ENCODE measurements at regions not wholly inside any gene's neighbourhood (a gene's known extent, or its start where the extent isn't known, plus 50 kb on each side); places are given as distances from the start of the nearest gene placed in this dataset.

DNA sequence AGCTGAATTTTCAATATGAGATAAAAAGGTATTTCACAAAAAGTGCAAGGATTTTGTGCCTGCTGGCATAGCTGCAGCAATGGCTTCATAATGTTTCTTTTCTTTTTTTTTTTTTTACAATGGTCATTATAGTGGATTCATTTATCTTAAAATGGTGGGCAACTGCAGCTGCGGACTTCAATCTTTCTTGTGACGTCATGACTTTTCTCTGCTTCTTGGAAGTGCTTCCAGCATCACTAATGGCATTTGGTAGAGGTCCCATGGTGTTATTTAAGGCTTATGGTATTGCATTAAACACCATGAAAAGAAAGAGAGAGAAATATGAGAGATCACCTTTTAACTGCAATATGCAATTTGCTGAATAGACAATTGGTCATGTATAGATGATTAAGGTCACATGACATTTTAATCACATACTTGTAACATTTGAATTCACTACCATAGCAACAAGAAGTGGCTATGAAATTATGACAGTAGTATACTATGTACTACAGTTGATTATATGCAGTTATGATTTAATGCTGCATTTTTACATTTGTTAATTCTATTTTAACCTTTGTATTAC, 684.0 kb upstream of the AADAT start:
- no peak for TF ChIP-seq CTCF (IDR thresholded peaks at IDR 0.05; ENCODE audit: low read depth, low read length)
- Histone ChIP-seq H3K9me3 (no peaks in the 10 kb centered on the region), H3K4me3 (ENCODE audit: low read depth, low read length) (no peak overlapping the region), H3K36me3 (no peaks in the 10 kb centered on the region), H3K27me3 (no peaks in the 10 kb centered on the region), H3K4me1 (no peaks in the 10 kb centered on the region)
- DNase-seq: no peak

DNA sequence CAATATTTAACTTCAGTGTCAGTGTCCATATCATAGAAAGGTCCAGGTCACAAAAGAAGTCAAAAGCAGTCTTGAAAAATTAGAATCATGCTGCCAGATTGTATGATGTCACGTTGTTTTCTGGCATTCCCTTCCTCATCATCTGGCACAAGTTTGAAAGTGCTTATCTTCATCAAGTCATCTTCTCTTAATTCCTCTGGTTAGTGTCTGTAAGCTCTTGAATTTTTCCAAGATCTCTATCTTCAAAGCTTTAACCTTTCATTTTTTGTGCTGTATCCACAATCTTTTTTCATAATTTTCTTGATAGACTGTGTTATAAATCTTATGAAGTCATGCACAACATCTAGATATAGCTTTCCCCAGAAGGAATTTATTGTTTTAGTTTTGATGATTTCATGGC, 682.7 kb upstream of the AADAT start:
- Histone ChIP-seq H3K4me3 (ENCODE audit: low read depth, low read length) (no peak overlapping the region), H3K4me1 (no peaks in the 10 kb centered on the region), H3K27me3 (no peaks in the 10 kb centered on the region), H3K36me3 (no peaks in the 10 kb centered on the region), H3K9me3 (no peaks in the 10 kb centered on the region)
- TF ChIP-seq CTCF (IDR thresholded peaks at IDR 0.05; ENCODE audit: low read depth, low read length): no peak
- DNase-seq: no peak

- H3K4me3 ChIP-seq (ENCODE audit: low read depth, low read length): no peak overlapping the region
- H3K9me3 ChIP-seq: no peaks in the 10 kb centered on the region
- TF ChIP-seq CTCF (IDR thresholded peaks at IDR 0.05; ENCODE audit: low read depth, low read length): no peak
- H3K4me1 ChIP-seq: no peaks in the 10 kb centered on the region
- H3K36me3 ChIP-seq: no peaks in the 10 kb centered on the region
- DNase-seq: no peak
- no peaks in the 10 kb centered on the region for H3K27me3 ChIP-seq
Measured at GRCh38 chr4:170770664-170771063, 680.9 kb upstream of the AADAT start.

DNA sequence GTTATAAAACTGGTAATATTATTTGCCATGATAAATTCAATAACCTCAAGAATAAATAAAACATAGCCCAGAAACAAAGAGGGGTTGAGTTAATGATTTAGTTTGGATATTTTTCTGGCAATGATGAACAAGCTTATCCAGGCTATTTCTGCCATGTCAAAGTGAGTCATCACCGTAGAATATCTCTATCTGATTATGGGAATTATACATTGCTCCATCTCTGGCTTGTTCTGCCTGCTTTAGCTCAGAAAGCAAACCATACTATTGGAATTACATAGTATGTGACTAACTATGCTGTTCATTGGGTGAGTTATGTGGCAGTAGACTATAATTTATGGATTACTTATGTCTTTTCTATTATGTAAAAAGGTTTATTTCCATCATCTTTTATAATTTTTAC, 680.1 kb upstream of the AADAT start:
- Histone ChIP-seq H3K4me3 (ENCODE audit: low read depth, low read length) (no peak overlapping the region), H3K4me1 (no peaks in the 10 kb centered on the region), H3K9me3 (no peaks in the 10 kb centered on the region), H3K27me3 (no peaks in the 10 kb centered on the region), H3K36me3 (no peaks in the 10 kb centered on the region)
- TF ChIP-seq CTCF (IDR thresholded peaks at IDR 0.05; ENCODE audit: low read depth, low read length): no peak
- no peak for DNase-seq

- H3K9me3 ChIP-seq: no peaks in the 10 kb centered on the region
- no peaks in the 10 kb centered on the region for H3K27me3 ChIP-seq
- no peak overlapping the region for H3K4me3 ChIP-seq (ENCODE audit: low read depth, low read length)
- no peaks in the 10 kb centered on the region for H3K4me1 ChIP-seq
- no peaks in the 10 kb centered on the region for H3K36me3 ChIP-seq
- TF ChIP-seq CTCF (IDR thresholded peaks at IDR 0.05; ENCODE audit: low read depth, low read length): no peak
- DNase-seq: no peak
Measured at GRCh38 chr4:170758988-170759387, 669.2 kb upstream of the AADAT start.

- Histone ChIP-seq H3K27me3 (no peaks in the 10 kb centered on the region), H3K4me3 (ENCODE audit: low read depth, low read length) (no peak overlapping the region), H3K9me3 (no peaks in the 10 kb centered on the region), H3K36me3 (no peaks in the 10 kb centered on the region), H3K4me1 (no peaks in the 10 kb centered on the region)
- no peak for DNase-seq
- peak; percentile 16; the same call in 1 of the 2 replicates for TF ChIP-seq CTCF (IDR thresholded peaks at IDR 0.05; ENCODE audit: low read depth, low read length)
Measured at GRCh38 chr4:170750519-170750918, 660.8 kb upstream of the AADAT start.
